ENCODE measurements at regions not wholly inside any gene's neighbourhood (a gene's known extent, or its start where the extent isn't known, plus 50 kb on each side); places are given as distances from the start of the nearest gene placed in this dataset.

DNA sequence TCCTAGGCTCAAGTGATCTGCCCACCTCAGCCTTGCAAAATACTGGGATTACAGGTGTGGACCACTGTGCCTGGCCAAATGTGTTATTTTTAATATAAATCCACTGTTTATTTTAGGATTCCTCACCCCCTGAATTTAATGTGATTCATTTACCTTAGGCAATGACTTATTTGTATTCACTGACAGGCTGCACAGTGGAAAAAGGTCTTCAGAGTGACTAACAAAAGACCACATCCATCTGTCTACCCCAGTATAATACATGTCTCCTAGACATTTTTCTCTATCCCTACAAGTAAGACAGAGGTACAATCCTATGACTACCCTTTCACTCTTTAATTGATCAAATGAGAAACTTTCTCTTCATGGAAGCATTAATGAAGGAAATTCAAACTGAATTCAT is 230.2 kb downstream of the AHR start:
- TF ChIP-seq, protein P1, sequence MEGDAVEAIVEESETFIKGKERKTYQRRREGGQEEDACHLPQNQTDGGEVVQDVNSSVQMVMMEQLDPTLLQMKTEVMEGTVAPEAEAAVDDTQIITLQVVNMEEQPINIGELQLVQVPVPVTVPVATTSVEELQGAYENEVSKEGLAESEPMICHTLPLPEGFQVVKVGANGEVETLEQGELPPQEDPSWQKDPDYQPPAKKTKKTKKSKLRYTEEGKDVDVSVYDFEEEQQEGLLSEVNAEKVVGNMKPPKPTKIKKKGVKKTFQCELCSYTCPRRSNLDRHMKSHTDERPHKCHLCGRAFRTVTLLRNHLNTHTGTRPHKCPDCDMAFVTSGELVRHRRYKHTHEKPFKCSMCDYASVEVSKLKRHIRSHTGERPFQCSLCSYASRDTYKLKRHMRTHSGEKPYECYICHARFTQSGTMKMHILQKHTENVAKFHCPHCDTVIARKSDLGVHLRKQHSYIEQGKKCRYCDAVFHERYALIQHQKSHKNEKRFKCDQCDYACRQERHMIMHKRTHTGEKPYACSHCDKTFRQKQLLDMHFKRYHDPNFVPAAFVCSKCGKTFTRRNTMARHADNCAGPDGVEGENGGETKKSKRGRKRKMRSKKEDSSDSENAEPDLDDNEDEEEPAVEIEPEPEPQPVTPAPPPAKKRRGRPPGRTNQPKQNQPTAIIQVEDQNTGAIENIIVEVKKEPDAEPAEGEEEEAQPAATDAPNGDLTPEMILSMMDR (IDR thresholded peaks at IDR 0.05) = no peak
- TF ChIP-seq POLR2A (IDR thresholded peaks at IDR 0.05) (no peak), EP300 (IDR thresholded peaks at IDR 0.05) (no peak)

Measured in tibial nerve (tissue), 4 donors.